Progenitor cell of endocrine pancreas (in vitro differentiated cells): ENCODE measurements at regions not wholly inside any gene's neighbourhood (a gene's known extent, or its start where the extent isn't known, plus 50 kb on each side); places are given as distances from the start of the nearest gene placed in this dataset.

Source experiments
- DNase-seq: peaks from one replicate; pipeline ENCODE4 v3.0.0; 2021; ENCODE audit warnings: low spot score; ENCODE audit not compliant: unreplicated experiment
- H3K27ac Mint-ChIP-seq: 2 replicates; pipeline ENCODE4 v1.8.0; 2021; ENCODE audit warnings: mild to moderate bottlenecking, moderate library complexity, mixed read lengths
- H3K27me3 Mint-ChIP-seq: 2 replicates; pipeline ENCODE4 v1.8.0; 2021; ENCODE audit warnings: mixed read lengths
- H3K36me3 Mint-ChIP-seq: 2 replicates; pipeline ENCODE4 v1.8.0; 2022; ENCODE audit warnings: mixed read lengths; ENCODE audit not compliant: insufficient read depth
- H3K4me1 Mint-ChIP-seq: 2 replicates; pipeline ENCODE4 v1.8.0; 2021; ENCODE audit warnings: low read depth, mixed read lengths
- H3K4me3 Mint-ChIP-seq: 2 replicates; pipeline ENCODE4 v1.8.0; 2021; ENCODE audit warnings: low read depth, mild to moderate bottlenecking, moderate library complexity, mixed read lengths
- H3K9me3 Mint-ChIP-seq: 2 replicates; pipeline ENCODE4 v1.8.0; 2021; ENCODE audit warnings: low read depth, mixed read lengths
- TF ChIP-seq, protein P1 (sequence below): fragments of 200-600 bp; sonication (generic); IDR thresholded peaks from one replicate; pipeline ENCODE4 v1.5.0; 2021; ENCODE audit warnings: antibody characterized with exemption, mild to moderate bottlenecking; ENCODE audit not compliant: unreplicated experiment

DNA sequence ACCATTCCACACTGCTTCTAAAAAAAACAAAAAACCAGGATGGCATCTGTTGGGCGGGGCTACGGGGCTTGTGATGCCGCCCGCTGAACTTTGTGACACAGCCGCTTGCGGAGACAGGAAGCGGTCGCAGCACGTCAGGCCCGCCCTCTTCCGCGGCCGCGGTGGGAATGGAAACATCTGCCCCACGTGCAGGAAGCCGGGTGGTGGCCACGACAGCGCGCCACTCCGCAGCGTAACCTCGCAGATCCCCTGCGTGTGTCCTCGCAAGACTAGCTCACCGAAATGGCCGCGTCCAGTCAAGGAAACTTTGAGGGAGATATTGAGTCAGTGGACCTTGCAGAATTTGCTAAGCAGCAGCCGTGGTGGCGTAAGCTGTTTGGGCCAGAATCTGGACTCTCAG, 168.5 kb downstream of the SUCLG1 start:
- H3K4me1 Mint-ChIP-seq, result peaks cover 1% of the 10 kb centered on the region
- DNase-seq, result no peak
- H3K9me3 Mint-ChIP-seq, result peaks cover 8% of the 10 kb centered on the region
- TF ChIP-seq, protein P1, sequence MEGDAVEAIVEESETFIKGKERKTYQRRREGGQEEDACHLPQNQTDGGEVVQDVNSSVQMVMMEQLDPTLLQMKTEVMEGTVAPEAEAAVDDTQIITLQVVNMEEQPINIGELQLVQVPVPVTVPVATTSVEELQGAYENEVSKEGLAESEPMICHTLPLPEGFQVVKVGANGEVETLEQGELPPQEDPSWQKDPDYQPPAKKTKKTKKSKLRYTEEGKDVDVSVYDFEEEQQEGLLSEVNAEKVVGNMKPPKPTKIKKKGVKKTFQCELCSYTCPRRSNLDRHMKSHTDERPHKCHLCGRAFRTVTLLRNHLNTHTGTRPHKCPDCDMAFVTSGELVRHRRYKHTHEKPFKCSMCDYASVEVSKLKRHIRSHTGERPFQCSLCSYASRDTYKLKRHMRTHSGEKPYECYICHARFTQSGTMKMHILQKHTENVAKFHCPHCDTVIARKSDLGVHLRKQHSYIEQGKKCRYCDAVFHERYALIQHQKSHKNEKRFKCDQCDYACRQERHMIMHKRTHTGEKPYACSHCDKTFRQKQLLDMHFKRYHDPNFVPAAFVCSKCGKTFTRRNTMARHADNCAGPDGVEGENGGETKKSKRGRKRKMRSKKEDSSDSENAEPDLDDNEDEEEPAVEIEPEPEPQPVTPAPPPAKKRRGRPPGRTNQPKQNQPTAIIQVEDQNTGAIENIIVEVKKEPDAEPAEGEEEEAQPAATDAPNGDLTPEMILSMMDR, result no peak
- H3K36me3 Mint-ChIP-seq, result peaks cover 2% of the 10 kb centered on the region
- no peaks in the 10 kb centered on the region for H3K27me3 Mint-ChIP-seq
- H3K4me3 Mint-ChIP-seq, result no peak overlapping the region
- H3K27ac Mint-ChIP-seq, result no peak overlapping the region

DNA sequence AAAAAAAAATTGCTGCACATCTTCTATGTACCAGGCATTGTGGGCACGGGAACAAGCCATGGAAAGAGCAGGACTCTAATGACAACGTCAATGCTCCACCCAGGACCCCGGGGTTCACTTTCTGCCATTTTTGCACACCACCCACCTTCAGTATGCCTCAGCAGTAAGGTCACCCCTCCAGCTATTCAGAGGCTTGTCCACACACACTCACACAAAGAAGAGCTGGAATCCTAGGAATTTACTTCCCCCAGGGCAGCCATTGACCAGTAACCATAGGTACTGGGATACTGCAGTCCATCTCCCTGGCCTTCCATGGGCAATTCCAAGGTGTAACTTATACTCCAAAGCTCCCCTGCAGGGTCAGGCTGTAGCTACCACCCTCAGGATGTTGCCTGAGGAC, 170.8 kb downstream of the SUCLG1 start:
- no peak for DNase-seq
- Mint-ChIP-seq H3K36me3 (peaks cover 2% of the 10 kb centered on the region), H3K27ac (no peak overlapping the region), H3K27me3 (no peaks in the 10 kb centered on the region), H3K4me1 (peaks cover 1% of the 10 kb centered on the region), H3K4me3 (no peak overlapping the region), H3K9me3 (peaks cover 8% of the 10 kb centered on the region)
- TF ChIP-seq, protein P1, result no peak

DNA sequence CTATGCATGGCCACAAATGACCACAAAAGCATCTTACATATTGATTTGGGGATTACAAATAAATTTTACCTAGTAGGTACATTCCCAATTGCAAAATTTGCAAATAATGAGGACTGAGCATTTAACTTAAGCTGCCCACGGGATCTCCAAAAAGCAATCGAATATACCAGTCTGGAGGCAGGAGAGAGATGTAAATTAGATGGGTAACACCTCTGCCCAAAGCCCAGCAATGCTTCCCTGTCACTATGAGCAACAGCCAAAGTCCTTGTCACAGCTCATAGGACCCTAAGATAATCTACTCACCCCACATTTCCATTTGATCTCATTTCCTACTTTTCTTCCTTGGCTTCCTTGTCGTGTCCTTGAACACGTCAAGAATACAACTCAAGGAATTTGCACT, 172.2 kb downstream of the SUCLG1 start:
- peaks cover under 1% of the 10 kb centered on the region for H3K4me1 Mint-ChIP-seq
- no peak for DNase-seq
- H3K4me3 Mint-ChIP-seq, result no peak overlapping the region
- TF ChIP-seq, protein P1, result no peak
- H3K9me3 Mint-ChIP-seq, result peaks cover 6% of the 10 kb centered on the region
- no peaks in the 10 kb centered on the region for H3K27me3 Mint-ChIP-seq
- H3K27ac Mint-ChIP-seq, result no peak overlapping the region
- peaks cover 2% of the 10 kb centered on the region for H3K36me3 Mint-ChIP-seq

DNA sequence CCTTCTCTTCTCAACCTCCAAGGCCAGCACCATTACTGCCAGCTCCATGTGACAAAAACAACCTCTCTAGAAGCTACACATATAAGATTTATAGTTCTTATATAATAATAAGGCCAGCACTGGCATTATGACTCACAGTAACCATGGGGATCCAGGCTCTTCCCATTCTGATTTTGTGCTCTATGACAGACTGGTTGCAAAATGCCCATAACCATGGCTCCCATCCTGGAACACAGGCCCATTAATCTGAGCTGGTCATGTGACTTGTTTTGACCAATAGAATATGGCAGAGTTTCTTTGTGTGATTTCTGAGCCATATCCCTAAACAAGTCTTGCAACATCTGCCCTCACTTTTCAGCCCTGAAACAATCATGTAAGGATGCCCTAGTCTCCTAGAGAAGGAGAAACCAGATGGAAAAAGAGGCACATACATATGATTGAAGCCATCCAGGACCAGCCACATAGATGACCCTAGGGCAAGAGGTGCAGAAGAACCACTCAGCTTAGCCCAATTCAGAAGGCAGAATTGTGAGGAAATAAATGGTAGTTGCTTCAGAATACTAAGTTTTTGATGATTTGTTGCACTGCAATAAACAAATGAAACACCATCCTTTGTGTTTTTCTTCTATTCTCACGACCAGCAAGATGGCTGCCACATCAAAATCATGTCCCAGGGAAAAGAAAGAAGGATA, 173.9 kb downstream of the SUCLG1 start:
- no peaks in the 10 kb centered on the region for H3K27me3 Mint-ChIP-seq
- no peak for DNase-seq
- TF ChIP-seq, protein P1, result no peak
- H3K36me3 Mint-ChIP-seq, result peaks cover 2% of the 10 kb centered on the region
- H3K4me3 Mint-ChIP-seq, result no peak overlapping the region
- H3K27ac Mint-ChIP-seq, result no peak overlapping the region
- peaks cover 1% of the 10 kb centered on the region for H3K4me1 Mint-ChIP-seq
- H3K9me3 Mint-ChIP-seq, result no peaks in the 10 kb centered on the region

DNA sequence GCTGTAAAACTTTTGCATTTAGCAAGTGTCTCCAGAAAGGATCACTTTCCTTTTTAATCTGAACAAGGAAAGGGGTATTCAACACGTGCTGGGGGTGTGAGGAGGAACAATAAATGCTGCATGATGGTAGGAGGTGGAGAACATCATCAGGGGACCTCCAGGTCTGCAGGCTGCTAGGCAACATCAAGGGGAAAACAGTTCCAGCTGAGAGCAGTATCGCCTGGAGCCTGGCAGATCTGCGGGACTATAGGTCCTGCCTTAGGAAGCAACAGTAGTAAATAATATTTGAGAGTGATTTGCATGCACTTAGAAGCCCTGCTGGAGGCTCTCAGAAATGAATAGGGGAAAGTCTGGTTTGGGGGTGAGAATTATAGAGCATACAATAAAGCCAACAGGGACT, 175.6 kb downstream of the SUCLG1 start:
- DNase-seq, result no peak
- peaks cover 1% of the 10 kb centered on the region for H3K4me1 Mint-ChIP-seq
- TF ChIP-seq, protein P1, result no peak
- H3K9me3 Mint-ChIP-seq, result no peaks in the 10 kb centered on the region
- H3K4me3 Mint-ChIP-seq, result no peak overlapping the region
- no peak overlapping the region for H3K27ac Mint-ChIP-seq
- peaks cover 2% of the 10 kb centered on the region for H3K36me3 Mint-ChIP-seq
- H3K27me3 Mint-ChIP-seq, result no peaks in the 10 kb centered on the region
